Astrocyte (in vitro differentiated cells and primary cell): ENCODE measurements at regions not wholly inside any gene's neighbourhood (a gene's known extent, or its start where the extent isn't known, plus 50 kb on each side); places are given as distances from the start of the nearest gene placed in this dataset.

Source experiments
- DNase-seq: peaks from one replicate; pipeline ENCODE4 v3.0.0-alpha.2; 2010; ENCODE audit warnings: low read depth
- FAIRE-seq: peaks from 2 replicates; lab custom pipeline; 2011; peaks lifted over from hg19 to GRCh38; lab: Jason Lieb, UNC
- H2AFZ ChIP-seq: 2 replicates; pipeline ENCODE4 v1.6.0; 2012; ENCODE audit warnings: low read depth, low read length, inconsistent platforms
- H3K27ac ChIP-seq: 2 replicates; pipeline ENCODE4 v1.5.1; 2011; ENCODE audit warnings: low read depth, low read length, inconsistent platforms
- H3K27me3 ChIP-seq: 2 replicates; pipeline ENCODE4 v1.6.0; 2011; ENCODE audit warnings: low read length, inconsistent platforms; ENCODE audit not compliant: insufficient read depth
- H3K36me3 ChIP-seq: 2 replicates; pipeline ENCODE4 v1.5.1; 2011; ENCODE audit warnings: low read length, inconsistent platforms; ENCODE audit not compliant: insufficient read depth
- H3K4me1 ChIP-seq: 2 replicates; pipeline ENCODE4 v1.5.1; 2011; ENCODE audit warnings: low read length, inconsistent platforms; ENCODE audit not compliant: insufficient read depth
- H3K4me2 ChIP-seq: 2 replicates; pipeline ENCODE4 v1.6.0; 2012; ENCODE audit warnings: low read length, inconsistent platforms
- H3K4me3 ChIP-seq: 2 replicates; pipeline ENCODE4 v1.5.1; 2011; ENCODE audit warnings: low read depth, mild to moderate bottlenecking, low read length, inconsistent platforms; ENCODE audit not compliant: insufficient read depth
- H3K79me2 ChIP-seq: 2 replicates; pipeline ENCODE4 v1.6.0; 2012; ENCODE audit warnings: mild to moderate bottlenecking, low read length, inconsistent platforms; ENCODE audit not compliant: insufficient read depth
- H3K9ac ChIP-seq: 2 replicates; pipeline ENCODE4 v1.6.0; 2012; ENCODE audit warnings: mild to moderate bottlenecking, low read length, inconsistent platforms
- H3K9me3 ChIP-seq: 2 replicates; pipeline ENCODE4 v1.5.1; 2012; ENCODE audit warnings: low read depth, mild to moderate bottlenecking, low read length, inconsistent platforms; ENCODE audit not compliant: insufficient read depth
- H4K20me1 ChIP-seq: 2 replicates; pipeline ENCODE4 v1.6.0; 2012; ENCODE audit warnings: low read length, inconsistent platforms; ENCODE audit not compliant: insufficient read depth
- H3K27ac Mint-ChIP-seq: one replicate; pipeline ENCODE4 v1.8.0; 2021; ENCODE audit warnings: mild to moderate bottlenecking, mixed read lengths; ENCODE audit not compliant: unreplicated experiment
- H3K27me3 Mint-ChIP-seq: one replicate; pipeline ENCODE4 v1.8.0; 2021; ENCODE audit warnings: low read depth, mixed read lengths; ENCODE audit not compliant: unreplicated experiment
- H3K36me3 Mint-ChIP-seq: one replicate; pipeline ENCODE4 v1.8.0; 2021; ENCODE audit warnings: low read depth, mixed read lengths; ENCODE audit not compliant: unreplicated experiment
- H3K4me1 Mint-ChIP-seq: one replicate; pipeline ENCODE4 v1.8.0; 2021; ENCODE audit warnings: low read depth, mixed read lengths; ENCODE audit not compliant: unreplicated experiment
- H3K4me3 Mint-ChIP-seq: one replicate; pipeline ENCODE4 v1.8.0; 2021; ENCODE audit warnings: mild to moderate bottlenecking, moderate library complexity, mixed read lengths; ENCODE audit not compliant: unreplicated experiment
- H3K9me3 Mint-ChIP-seq: one replicate; pipeline ENCODE4 v1.8.0; 2021; ENCODE audit warnings: mild to moderate bottlenecking, mixed read lengths; ENCODE audit not compliant: unreplicated experiment
- EZH2 ChIP-seq: IDR thresholded peaks from 2 replicates; pipeline ENCODE4 v1.6.1; 2012; ENCODE audit warnings: mild to moderate bottlenecking, low read length, inconsistent platforms; ENCODE audit not compliant: insufficient read depth
- TF ChIP-seq, protein P1 (sequence below): IDR thresholded peaks from 2 replicates; pipeline ENCODE4 v1.5.1; 2011; ENCODE audit warnings: low read depth, mild to moderate bottlenecking, inconsistent platforms, low read length, moderate library complexity; ENCODE audit not compliant: insufficient read depth

GRCh38 chr16:50497592-50497991 is 50.6 kb upstream of the NKD1 start:
- H3K36me3 ChIP-seq = no peaks in the 10 kb centered on the region
- no peaks in the 10 kb centered on the region for H4K20me1 ChIP-seq
- H3K4me2 ChIP-seq = peak overlapping the region; percentile 45
- peak overlapping the region; percentile 76 for H3K27ac ChIP-seq
- peak overlapping the region; percentile 48 for H2AFZ ChIP-seq
- H3K27ac Mint-ChIP-seq = peak overlapping the region; percentile 14
- FAIRE-seq (peak; percentile 74), DNase-seq (peak; percentile 70)
- H3K9ac ChIP-seq = no peak overlapping the region
- H3K36me3 Mint-ChIP-seq = no peaks in the 10 kb centered on the region
- no peak overlapping the region for H3K4me3 ChIP-seq
- no peaks in the 10 kb centered on the region for H3K79me2 ChIP-seq
- H3K27me3 ChIP-seq = no peaks in the 10 kb centered on the region
- no peaks in the 10 kb centered on the region for H3K9me3 ChIP-seq
- TF ChIP-seq, protein P1, sequence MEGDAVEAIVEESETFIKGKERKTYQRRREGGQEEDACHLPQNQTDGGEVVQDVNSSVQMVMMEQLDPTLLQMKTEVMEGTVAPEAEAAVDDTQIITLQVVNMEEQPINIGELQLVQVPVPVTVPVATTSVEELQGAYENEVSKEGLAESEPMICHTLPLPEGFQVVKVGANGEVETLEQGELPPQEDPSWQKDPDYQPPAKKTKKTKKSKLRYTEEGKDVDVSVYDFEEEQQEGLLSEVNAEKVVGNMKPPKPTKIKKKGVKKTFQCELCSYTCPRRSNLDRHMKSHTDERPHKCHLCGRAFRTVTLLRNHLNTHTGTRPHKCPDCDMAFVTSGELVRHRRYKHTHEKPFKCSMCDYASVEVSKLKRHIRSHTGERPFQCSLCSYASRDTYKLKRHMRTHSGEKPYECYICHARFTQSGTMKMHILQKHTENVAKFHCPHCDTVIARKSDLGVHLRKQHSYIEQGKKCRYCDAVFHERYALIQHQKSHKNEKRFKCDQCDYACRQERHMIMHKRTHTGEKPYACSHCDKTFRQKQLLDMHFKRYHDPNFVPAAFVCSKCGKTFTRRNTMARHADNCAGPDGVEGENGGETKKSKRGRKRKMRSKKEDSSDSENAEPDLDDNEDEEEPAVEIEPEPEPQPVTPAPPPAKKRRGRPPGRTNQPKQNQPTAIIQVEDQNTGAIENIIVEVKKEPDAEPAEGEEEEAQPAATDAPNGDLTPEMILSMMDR = no peak
- TF ChIP-seq EZH2 = no peak
- peaks cover 4% of the 10 kb centered on the region for H3K9me3 Mint-ChIP-seq
- H3K27me3 Mint-ChIP-seq = peaks cover 2% of the 10 kb centered on the region
- peaks cover 9% of the 10 kb centered on the region for H3K4me1 Mint-ChIP-seq
- peaks cover 16% of the 10 kb centered on the region for H3K4me1 ChIP-seq
- H3K4me3 Mint-ChIP-seq = no peak overlapping the region

- H2AFZ ChIP-seq = no peak overlapping the region
- no peaks in the 10 kb centered on the region for H3K36me3 ChIP-seq
- no peak for FAIRE-seq
- Mint-ChIP-seq H3K27ac (no peak overlapping the region), H3K27me3 (peaks cover 2% of the 10 kb centered on the region), H3K36me3 (no peaks in the 10 kb centered on the region), H3K4me1 (peaks cover 9% of the 10 kb centered on the region), H3K4me3 (no peak overlapping the region), H3K9me3 (peaks cover 4% of the 10 kb centered on the region)
- no peaks in the 10 kb centered on the region for H3K9me3 ChIP-seq
- no peaks in the 10 kb centered on the region for H4K20me1 ChIP-seq
- peak overlapping the region; percentile 76 for H3K27ac ChIP-seq
- H3K9ac ChIP-seq = no peak overlapping the region
- H3K4me2 ChIP-seq = peak overlapping the region; percentile 45
- H3K4me3 ChIP-seq = no peak overlapping the region
- H3K27me3 ChIP-seq = no peaks in the 10 kb centered on the region
- no peaks in the 10 kb centered on the region for H3K79me2 ChIP-seq
- no peak for DNase-seq
- H3K4me1 ChIP-seq = peaks cover 16% of the 10 kb centered on the region
- TF ChIP-seq EZH2 = no peak
- TF ChIP-seq, protein P1 = no peak
Measured at GRCh38 chr16:50496990-50497389, 51.2 kb upstream of the NKD1 start.

GRCh38 chr16:50495673-50496072 is 52.5 kb upstream of the NKD1 start:
- no peak overlapping the region for H3K4me2 ChIP-seq
- no peaks in the 10 kb centered on the region for H3K36me3 ChIP-seq
- Mint-ChIP-seq H3K36me3 (no peaks in the 10 kb centered on the region), H3K4me1 (peaks cover 9% of the 10 kb centered on the region), H3K27me3 (peaks cover 2% of the 10 kb centered on the region), H3K27ac (no peak overlapping the region), H3K9me3 (peaks cover 4% of the 10 kb centered on the region), H3K4me3 (no peak overlapping the region)
- no peaks in the 10 kb centered on the region for H3K27me3 ChIP-seq
- DNase-seq = no peak
- H3K4me1 ChIP-seq = peaks cover 16% of the 10 kb centered on the region
- H3K27ac ChIP-seq = no peak overlapping the region
- no peak overlapping the region for H2AFZ ChIP-seq
- H4K20me1 ChIP-seq = no peaks in the 10 kb centered on the region
- H3K9ac ChIP-seq = no peak overlapping the region
- TF ChIP-seq EZH2 = no peak
- TF ChIP-seq, protein P1 = no peak
- H3K9me3 ChIP-seq = no peaks in the 10 kb centered on the region
- H3K4me3 ChIP-seq = no peak overlapping the region
- no peaks in the 10 kb centered on the region for H3K79me2 ChIP-seq
- no peak for FAIRE-seq
